GM18511 (cell line): ENCODE measurements at regions not wholly inside any gene's neighbourhood (a gene's known extent, or its start where the extent isn't known, plus 50 kb on each side); places are given as distances from the start of the nearest gene placed in this dataset.
"Not testable (repeated sequence)": the region's sequence is repeated elsewhere in the genome, so short reads cannot be mapped to it uniquely, and the experiment has no call there.

Experiments used
- ATAC-seq: cut with Tn5 transposase; IDR thresholded peaks from one replicate; pipeline ENCODE4 v1.9.1; 2021; ENCODE audit warnings: mild to moderate bottlenecking, moderate library complexity; ENCODE audit not compliant: unreplicated experiment

GRCh38 chr7:123324283-123324682 is 124.5 kb upstream of the SLC13A1 start:
- ATAC-seq = no peak

DNA sequence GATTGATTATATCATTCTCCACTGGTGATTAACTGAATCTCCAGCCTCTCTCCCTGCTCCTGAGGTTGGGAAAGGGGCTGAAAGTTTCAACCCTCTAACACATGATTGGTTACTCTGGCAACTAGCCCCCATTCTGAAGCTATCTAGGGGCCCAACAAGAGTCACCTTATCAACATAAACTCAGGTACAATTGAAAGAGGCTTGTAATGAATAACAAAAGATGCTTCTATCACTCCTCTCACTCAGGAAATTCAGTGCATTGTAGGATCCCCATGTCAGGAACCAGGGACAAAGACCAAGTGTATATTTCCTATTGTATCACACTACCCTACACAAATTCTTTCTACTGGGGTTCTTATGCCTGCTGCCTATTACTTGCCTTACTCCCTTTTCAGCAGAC is 123.9 kb upstream of the SLC13A1 start:
- ATAC-seq = no peak

- not testable (repeated sequence) for ATAC-seq
Observed at GRCh38 chr7:123321578-123321977, 121.8 kb upstream of the SLC13A1 start.

DNA sequence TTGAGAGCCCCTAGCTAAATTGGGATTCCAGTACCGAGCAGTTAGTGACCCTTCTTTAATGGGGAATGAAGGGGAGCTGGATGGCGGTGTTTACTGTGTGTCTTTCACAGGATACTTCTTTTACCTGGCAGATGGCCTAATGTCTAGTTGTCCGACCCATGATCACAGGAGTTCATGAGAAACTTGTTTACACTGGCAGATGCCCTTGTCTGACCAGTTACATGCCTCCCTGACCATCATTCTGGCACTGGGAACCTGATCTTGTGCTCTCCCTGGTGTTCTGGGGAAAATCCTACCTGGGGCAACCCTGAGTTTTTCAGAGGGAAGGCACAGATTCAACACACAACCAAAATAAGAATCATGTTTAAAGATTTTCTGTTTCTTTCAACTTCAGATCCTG is 120.1 kb upstream of the SLC13A1 start:
- no peak for ATAC-seq

DNA sequence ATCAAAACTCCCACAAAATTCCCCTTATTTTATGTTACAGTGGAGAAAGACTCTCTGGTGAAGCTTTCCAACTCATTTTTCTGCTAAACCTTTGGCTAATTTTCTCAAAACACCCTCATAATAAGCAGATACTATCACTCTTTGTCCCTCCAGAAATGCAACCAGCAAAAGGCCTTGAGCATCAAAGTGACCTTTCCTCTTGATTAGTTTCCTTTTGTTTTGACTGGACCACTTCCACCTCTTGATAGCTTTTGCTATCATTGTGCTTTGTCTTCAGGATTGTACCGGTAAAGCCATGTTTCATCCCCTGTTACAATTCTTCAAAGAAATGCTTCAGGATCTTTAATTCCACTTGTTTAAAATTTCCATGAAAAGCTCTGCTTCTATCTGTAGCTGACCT is 115.1 kb upstream of the SLC13A1 start:
- no peak for ATAC-seq

GRCh38 chr7:123308254-123308951 is 108.6 kb upstream of the SLC13A1 start:
- no peak for ATAC-seq

GRCh38 chr7:123305840-123306375 is 106.1 kb upstream of the SLC13A1 start:
- ATAC-seq = no peak

GRCh38 chr7:123303926-123304325 is 104.2 kb upstream of the SLC13A1 start:
- ATAC-seq = no peak

GRCh38 chr7:123296965-123297364 is 97.2 kb upstream of the SLC13A1 start:
- no peak for ATAC-seq

GRCh38 chr7:123293710-123294109 is 93.9 kb upstream of the SLC13A1 start:
- ATAC-seq = no peak

DNA sequence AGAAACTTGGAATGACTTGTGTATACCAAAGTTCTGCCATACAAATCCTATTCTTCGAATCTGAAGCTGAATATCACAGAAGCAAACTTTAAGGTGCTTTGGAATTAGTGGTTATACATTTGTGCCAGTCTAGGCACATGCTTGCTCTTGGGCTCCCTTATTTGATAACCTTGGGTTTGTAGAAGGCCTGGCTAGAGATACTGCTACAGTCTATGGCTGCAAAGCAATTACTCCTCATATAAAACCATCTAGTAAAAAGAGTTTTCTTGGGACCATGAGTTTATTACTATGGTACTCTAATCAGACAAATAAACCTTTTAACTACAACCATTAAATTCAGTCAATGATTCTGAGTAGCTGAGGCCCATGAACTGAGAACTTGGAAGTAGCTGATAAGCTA is 92.5 kb upstream of the SLC13A1 start:
- no peak for ATAC-seq

GRCh38 chr7:123289200-123289599 is 89.4 kb upstream of the SLC13A1 start:
- no peak for ATAC-seq

DNA sequence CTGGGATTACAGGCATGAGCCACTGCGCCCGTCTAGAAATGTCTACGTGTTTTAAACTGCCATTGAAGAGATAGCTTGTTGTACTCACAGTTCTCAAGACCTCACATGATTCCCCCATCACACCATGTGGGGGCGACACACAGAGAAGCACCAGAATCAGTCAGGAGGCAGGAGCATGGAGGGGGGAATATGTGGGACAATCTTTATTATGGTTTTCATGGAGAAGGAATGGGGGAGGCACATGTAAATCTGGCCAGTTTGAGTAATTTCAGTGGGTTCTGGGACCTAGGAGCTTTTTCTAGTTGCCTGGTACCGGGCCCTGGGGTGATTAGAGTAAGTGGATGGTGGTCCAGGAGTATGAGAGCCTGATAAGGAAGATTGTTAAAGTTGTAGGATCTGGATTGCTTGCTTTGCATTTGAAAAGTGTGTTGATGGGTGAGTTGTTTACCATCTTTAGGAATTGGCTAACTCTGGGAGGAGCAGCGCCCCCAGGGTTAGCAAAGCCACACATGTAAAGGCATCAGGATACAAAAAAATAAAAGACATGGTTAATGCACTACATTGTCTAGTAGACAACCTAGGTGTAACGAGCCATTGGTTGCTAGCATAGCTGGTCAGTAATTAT is 85.4 kb upstream of the SLC13A1 start:
- no peak for ATAC-seq

GRCh38 chr7:123283373-123283772 is 83.6 kb upstream of the SLC13A1 start:
- ATAC-seq = no peak

- ATAC-seq = no peak
Observed at GRCh38 chr7:123282181-123282580, 82.4 kb upstream of the SLC13A1 start.

- no peak for ATAC-seq
Observed at GRCh38 chr7:123279949-123280348, 80.2 kb upstream of the SLC13A1 start.

DNA sequence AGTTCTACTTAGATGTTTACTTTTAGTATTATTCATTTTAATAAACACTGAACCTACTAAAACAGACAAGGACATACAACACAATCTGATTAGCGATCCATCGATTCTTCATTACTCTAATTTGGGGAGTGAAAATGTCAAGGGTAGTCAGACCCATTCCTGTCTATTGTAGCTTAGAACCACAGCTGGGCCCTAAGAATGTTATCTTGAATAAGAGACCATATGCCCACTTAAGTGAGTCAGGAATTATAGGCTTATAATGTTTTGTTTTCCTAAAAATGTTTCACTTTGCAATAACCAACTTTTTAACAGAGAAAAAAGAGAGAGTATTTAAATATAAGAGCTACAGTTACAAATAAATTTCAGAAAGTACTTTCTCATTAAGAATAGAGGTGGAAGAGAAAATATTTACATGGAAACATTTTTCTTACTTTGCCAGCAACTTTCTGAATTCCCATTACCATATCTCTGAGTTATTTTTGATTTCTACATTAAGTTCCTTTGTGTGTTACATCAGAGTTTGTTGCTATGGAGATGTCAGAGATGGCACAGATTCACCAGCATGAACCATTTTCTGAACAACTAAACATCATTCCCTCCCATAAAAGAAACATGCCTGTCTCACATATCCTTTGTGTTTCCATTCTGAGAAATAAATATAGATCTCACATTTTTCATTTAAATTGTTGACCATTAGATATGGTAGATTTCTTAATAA is 75.4 kb upstream of the SLC13A1 start:
- no peak for ATAC-seq

- ATAC-seq = no peak
Observed at GRCh38 chr7:123273185-123273584, 73.4 kb upstream of the SLC13A1 start.

DNA sequence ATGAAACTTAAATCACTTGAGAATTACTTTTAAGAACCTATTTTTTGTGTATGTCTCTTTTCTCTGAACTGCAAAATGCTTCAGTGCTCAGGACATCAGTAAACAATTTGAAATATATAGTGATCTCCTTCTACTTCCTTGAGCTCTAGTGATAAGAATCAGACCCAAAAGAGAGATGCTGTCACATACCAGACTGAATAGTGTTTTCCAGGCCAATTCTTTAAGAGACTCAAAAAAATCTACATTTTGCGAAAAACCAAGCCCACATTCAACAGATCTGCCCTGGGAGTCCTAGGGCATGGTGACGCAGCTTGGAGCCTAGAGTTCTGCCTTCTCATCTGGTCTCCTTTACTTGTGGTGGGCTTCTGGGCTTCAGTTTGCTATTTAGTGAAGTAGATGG is 72.1 kb upstream of the SLC13A1 start:
- no peak for ATAC-seq

DNA sequence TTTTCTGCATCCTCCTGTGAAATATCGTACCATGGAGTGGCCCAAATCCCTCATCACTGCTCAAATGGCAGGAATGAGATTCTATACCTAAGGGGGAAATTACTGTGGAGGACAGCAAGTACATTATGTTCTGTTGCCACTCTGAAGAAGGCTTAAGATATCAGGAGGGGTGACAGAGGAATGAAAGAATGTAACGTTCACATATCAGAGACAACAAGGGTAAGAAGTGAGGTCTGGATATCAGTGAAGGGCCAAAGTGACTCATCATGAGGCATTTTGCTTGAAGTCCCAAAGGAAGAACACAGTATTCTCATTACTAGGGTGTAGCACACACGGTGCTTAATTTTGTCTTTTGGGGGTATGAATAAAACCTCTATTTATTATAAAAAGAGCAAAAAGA is 71.5 kb upstream of the SLC13A1 start:
- no peak for ATAC-seq

DNA sequence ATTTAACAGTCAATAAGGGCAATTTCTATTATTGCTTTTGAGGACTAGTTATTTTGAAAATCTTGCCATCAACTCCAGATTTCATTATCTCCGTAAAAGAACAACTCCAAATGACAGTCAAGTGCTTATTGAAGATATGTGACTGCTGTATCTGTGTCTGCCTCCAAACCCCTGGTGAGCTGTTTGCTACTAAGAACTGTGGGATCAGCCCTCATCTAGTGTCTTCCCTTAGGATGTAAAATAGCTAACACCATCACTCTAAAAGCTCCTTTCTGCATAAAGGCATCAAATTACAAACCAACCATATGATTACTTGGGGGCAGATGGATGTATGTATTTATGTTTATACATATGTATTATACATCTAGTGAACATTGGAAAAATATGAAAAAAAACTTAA is 70.8 kb upstream of the SLC13A1 start:
- ATAC-seq = no peak

GRCh38 chr7:123265853-123266252 is 66.1 kb upstream of the SLC13A1 start:
- ATAC-seq = no peak
